ENCODE measurements at regions not wholly inside any gene's neighbourhood (a gene's known extent, or its start where the extent isn't known, plus 50 kb on each side); places are given as distances from the start of the nearest gene placed in this dataset.

DNA sequence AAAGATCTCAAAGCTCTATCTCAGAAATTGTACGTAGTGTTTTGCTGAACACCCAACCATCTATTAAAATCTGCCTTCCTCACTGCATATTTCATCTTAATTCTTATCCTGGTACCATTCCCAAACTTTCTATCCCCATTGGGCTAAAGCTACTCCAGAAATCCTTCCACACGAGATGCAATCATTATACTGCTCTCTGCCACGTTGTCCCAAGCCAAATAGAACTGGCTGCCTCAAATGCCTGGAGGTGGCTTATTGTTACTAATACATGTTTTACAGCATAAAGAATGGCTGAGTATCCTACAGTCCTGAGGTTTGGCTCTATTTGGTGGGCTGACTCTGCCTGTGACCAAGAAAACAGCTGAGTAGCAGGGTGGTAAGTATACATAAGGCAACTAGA, 306.0 kb upstream of the ACVR2A start:
- intact Hi-C loops (cut with micrococcal nuclease; ENCODE audit: unreplicated experiment): no loop called here
- no TSS peak for BruUV-seq (replicated peaks)
- CTCF ChIA-PET: no interaction called here

DNA sequence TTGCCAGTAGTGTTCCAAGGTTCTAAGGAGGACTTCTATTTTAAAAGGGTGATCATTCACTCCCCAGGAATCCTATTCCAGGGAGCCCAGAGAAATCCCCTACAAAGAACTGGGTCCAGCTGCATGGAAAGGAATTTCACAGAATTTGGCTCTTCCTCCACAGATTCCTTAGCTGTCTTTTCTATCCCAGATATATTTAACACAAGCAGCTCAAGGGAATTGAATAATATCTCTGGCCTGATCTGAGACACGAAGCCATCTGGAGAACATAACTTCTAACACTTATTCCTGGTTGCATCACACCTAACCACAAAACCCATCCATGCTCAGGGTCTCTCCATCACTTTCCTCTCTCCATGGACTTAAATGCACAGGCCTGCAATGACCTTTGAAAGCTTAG, 306.7 kb upstream of the ACVR2A start:
- DNase-seq (ENCODE audit: low spot score): no peak
- Histone ChIP-seq H3K4me3 (ENCODE audit: low read depth, low read length, poor library complexity, severe bottlenecking) (no peak overlapping the region), H3K4me1 (ENCODE audit: insufficient read depth, low read length, poor library complexity, severe bottlenecking) (no peaks in the 10 kb centered on the region), H3K27me3 (replicated peaks; ENCODE audit: insufficient read depth, low read depth, low read length, poor library complexity) (no peaks in the 10 kb centered on the region), H3K36me3 (ENCODE audit: insufficient read depth, low read length, poor library complexity, severe bottlenecking) (no peaks in the 10 kb centered on the region), H3K27ac (ENCODE audit: low read depth, low read length, poor library complexity, severe bottlenecking) (no peak overlapping the region), H3K9me3 (ENCODE audit: low read depth, low read length, poor library complexity, severe bottlenecking) (no peaks in the 10 kb centered on the region)
- POLR2A ChIA-PET (ENCODE audit: low non-redundant PET): no interaction called here
- BruUV-seq (replicated peaks): no TSS peak
- intact Hi-C loops (cut with micrococcal nuclease; ENCODE audit: unreplicated experiment): no loop called here
- TF ChIP-seq, protein P1, sequence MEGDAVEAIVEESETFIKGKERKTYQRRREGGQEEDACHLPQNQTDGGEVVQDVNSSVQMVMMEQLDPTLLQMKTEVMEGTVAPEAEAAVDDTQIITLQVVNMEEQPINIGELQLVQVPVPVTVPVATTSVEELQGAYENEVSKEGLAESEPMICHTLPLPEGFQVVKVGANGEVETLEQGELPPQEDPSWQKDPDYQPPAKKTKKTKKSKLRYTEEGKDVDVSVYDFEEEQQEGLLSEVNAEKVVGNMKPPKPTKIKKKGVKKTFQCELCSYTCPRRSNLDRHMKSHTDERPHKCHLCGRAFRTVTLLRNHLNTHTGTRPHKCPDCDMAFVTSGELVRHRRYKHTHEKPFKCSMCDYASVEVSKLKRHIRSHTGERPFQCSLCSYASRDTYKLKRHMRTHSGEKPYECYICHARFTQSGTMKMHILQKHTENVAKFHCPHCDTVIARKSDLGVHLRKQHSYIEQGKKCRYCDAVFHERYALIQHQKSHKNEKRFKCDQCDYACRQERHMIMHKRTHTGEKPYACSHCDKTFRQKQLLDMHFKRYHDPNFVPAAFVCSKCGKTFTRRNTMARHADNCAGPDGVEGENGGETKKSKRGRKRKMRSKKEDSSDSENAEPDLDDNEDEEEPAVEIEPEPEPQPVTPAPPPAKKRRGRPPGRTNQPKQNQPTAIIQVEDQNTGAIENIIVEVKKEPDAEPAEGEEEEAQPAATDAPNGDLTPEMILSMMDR (conservative IDR thresholded peaks at IDR 0.05; ENCODE audit: low read depth, low read length): no peak
- no peak for TF ChIP-seq EZH2 (IDR thresholded peaks at IDR 0.05; ENCODE audit: borderline replicate concordance, low read depth, low read length, poor library complexity, severe bottlenecking)
- CTCF ChIA-PET: no interaction called here

More for the DNA sequence above, 306.0 kb upstream of the ACVR2A start:
- H3K27ac ChIP-seq (ENCODE audit: low read depth, low read length, poor library complexity, severe bottlenecking): no peak overlapping the region
- H3K4me3 ChIP-seq (ENCODE audit: low read depth, low read length, poor library complexity, severe bottlenecking): no peak overlapping the region
- H3K9me3 ChIP-seq (ENCODE audit: low read depth, low read length, poor library complexity, severe bottlenecking): no peaks in the 10 kb centered on the region
- POLR2A ChIA-PET (ENCODE audit: low non-redundant PET): no interaction called here
- DNase-seq (ENCODE audit: low spot score): no peak
- H3K4me1 ChIP-seq (ENCODE audit: insufficient read depth, low read length, poor library complexity, severe bottlenecking): no peaks in the 10 kb centered on the region
- H3K36me3 ChIP-seq (ENCODE audit: insufficient read depth, low read length, poor library complexity, severe bottlenecking): no peaks in the 10 kb centered on the region
- H3K27me3 ChIP-seq (replicated peaks; ENCODE audit: insufficient read depth, low read depth, low read length, poor library complexity): no peaks in the 10 kb centered on the region
- TF ChIP-seq, protein P1 (conservative IDR thresholded peaks at IDR 0.05; ENCODE audit: low read depth, low read length): no peak
- no peak for TF ChIP-seq EZH2 (IDR thresholded peaks at IDR 0.05; ENCODE audit: borderline replicate concordance, low read depth, low read length, poor library complexity, severe bottlenecking)

DNA sequence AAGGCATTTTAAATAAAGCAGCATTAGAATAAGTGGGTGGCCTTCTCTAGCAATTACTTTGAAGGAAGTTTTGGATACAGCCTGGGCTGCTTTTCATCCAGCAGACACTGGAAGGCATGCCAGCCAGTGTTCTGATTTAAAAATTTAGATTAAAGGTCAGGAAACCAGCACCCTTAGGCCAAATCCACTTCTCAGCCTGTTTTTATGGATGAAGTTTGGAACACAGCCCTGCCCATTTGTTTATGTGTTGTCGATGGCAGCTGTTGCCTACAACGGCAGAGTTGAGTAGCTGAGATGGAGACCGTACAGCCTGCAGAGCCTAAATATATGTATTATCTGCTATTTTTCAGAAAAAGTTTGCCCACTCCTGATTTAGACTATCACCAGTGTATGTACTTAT, 313.6 kb upstream of the ACVR2A start:
- Histone ChIP-seq H3K9me3 (ENCODE audit: low read depth, low read length, poor library complexity, severe bottlenecking) (no peaks in the 10 kb centered on the region), H3K36me3 (ENCODE audit: insufficient read depth, low read length, poor library complexity, severe bottlenecking) (no peaks in the 10 kb centered on the region), H3K4me1 (ENCODE audit: insufficient read depth, low read length, poor library complexity, severe bottlenecking) (no peaks in the 10 kb centered on the region), H3K27me3 (replicated peaks; ENCODE audit: insufficient read depth, low read depth, low read length, poor library complexity) (no peaks in the 10 kb centered on the region), H3K4me3 (ENCODE audit: low read depth, low read length, poor library complexity, severe bottlenecking) (no peak overlapping the region), H3K27ac (ENCODE audit: low read depth, low read length, poor library complexity, severe bottlenecking) (no peak overlapping the region)
- intact Hi-C loops (cut with micrococcal nuclease; ENCODE audit: unreplicated experiment): no loop called here
- ChIA-PET POLR2A (ENCODE audit: low non-redundant PET) (no interaction called here), CTCF (no interaction called here)
- no peak for DNase-seq (ENCODE audit: low spot score)
- BruUV-seq (replicated peaks): no TSS peak
- TF ChIP-seq EZH2 (IDR thresholded peaks at IDR 0.05; ENCODE audit: borderline replicate concordance, low read depth, low read length, poor library complexity, severe bottlenecking): no peak
- TF ChIP-seq, protein P1 (conservative IDR thresholded peaks at IDR 0.05; ENCODE audit: low read depth, low read length): no peak
